ENCODE measurements at regions not wholly inside any gene's neighbourhood (a gene's known extent, or its start where the extent isn't known, plus 50 kb on each side); places are given as distances from the start of the nearest gene placed in this dataset.

DNA sequence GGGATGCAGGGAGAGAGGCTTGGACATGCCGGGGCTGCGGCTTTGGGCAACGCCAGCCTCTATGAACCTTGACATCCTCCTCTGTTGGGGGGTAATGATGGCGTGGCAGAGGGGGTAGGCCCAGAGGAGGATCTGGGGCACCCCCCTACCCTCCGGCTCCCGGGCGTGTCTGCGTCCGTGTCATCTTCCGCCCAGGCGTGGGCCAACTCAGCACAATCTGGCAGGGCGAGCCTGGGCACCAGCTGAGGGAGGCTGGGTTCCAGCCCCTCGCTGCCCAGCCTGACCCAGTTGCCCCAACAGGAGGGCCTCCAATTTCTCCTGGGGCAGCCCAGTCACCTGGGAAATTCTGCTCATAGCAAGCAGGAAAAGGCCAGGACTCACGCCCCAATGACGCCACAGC is 62.9 kb upstream of the IL17B start:
- Histone ChIP-seq H3K27ac (ENCODE audit: low read depth in 1 of 3, low read length in 2 of 3) (no peak overlapping the region), H3K27me3 (ENCODE audit: control insufficient read depth in 3 of 3, insufficient read depth in 3 of 3, low read length in 3 of 3) (no peaks in the 10 kb centered on the region), H3K9me3 (ENCODE audit: control insufficient read depth in 2 of 2, insufficient read depth in 1 of 2, low read depth in 1 of 2, low read length in 1 of 2) (peaks cover 0 to 13% of the 10 kb centered on the region in 2 donors), H3K4me3 (ENCODE audit: low read depth in 1 of 3, low read length in 3 of 3) (no peak overlapping the region), H3K4me1 (ENCODE audit: control insufficient read depth in 3 of 3, insufficient read depth in 2 of 3, low read depth in 1 of 3, low read length in 2 of 3) (peaks cover 0 to 21% (median 5%) of the 10 kb centered on the region in 3 donors), H3K36me3 (ENCODE audit: control insufficient read depth in 3 of 3, insufficient read depth in 2 of 3, low read depth in 1 of 3, low read length in 3 of 3) (no peaks in the 10 kb centered on the region)
- DNase-seq (no peak), FAIRE-seq (no peak)
- WGBS, 3 donors = 56 to 79% (median 60%) methylated on average over 14 to 15 of the region's 15 CpGs

DNA sequence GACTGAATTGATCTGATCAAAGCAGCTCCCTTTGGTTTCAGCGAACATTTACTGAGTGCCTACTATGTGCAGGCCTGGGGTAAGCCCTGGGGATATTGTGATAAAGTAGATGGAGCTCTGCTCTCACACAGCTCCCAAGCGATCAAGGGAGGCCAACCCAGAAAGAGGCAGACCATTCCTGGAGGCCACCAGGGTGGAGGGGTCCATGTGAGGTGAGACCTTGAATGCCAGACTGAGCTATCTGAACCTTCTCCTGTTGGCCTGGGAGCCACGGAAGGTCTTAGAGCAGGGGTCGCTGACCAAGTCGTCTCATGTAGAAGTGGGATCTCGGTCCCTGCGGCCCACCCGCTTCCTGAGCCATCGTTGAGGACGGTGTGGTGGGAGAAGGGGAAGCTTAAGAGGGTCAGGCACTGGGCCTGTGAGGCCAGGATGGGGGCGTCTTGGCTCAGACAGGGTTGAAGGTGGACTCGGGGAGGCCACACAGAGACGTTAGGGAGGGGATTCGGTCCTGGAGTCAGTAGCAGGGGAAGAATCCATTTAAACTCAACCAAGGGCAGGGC is 62.2 kb upstream of the IL17B start:
- no peak overlapping the region for H3K27ac ChIP-seq (ENCODE audit: low read depth in 1 of 3, low read length in 2 of 3)
- no peak for FAIRE-seq
- 87 to 91% (median 89%) methylated on average over 14 of the region's 14 CpGs for WGBS, 3 donors

GRCh38 chr5:149439899-149440542 is 60.9 kb upstream of the IL17B start:
- no peaks in the 10 kb centered on the region for H3K36me3 ChIP-seq (ENCODE audit: control insufficient read depth in 3 of 3, insufficient read depth in 2 of 3, low read depth in 1 of 3, low read length in 3 of 3)
- H3K27me3 ChIP-seq (ENCODE audit: control insufficient read depth in 3 of 3, insufficient read depth in 3 of 3, low read length in 3 of 3) = no peaks in the 10 kb centered on the region
- peak; percentile 90 to 94 for DNase-seq
- H3K9me3 ChIP-seq (ENCODE audit: control insufficient read depth in 2 of 2, insufficient read depth in 1 of 2, low read depth in 1 of 2, low read length in 1 of 2) = peaks cover 0 to 11% of the 10 kb centered on the region in 2 donors
- H3K4me1 ChIP-seq (ENCODE audit: control insufficient read depth in 3 of 3, insufficient read depth in 2 of 3, low read depth in 1 of 3, low read length in 2 of 3) = peaks cover 0 to 10% (median 0%) of the 10 kb centered on the region in 3 donors
- peak overlapping the region in 2 of 3 donors; percentile 24 to 34 for H3K27ac ChIP-seq (ENCODE audit: low read depth in 1 of 3, low read length in 2 of 3)
- FAIRE-seq = no peak
- WGBS, 3 donors = 27 to 44% (median 30%) methylated on average over 8 of the region's 8 CpGs
- H3K4me3 ChIP-seq (ENCODE audit: low read depth in 1 of 3, low read length in 3 of 3) = no peak overlapping the region

More for the DNA sequence above, 62.2 kb upstream of the IL17B start:
- peaks cover 0 to 19% (median 5%) of the 10 kb centered on the region in 3 donors for H3K4me1 ChIP-seq (ENCODE audit: control insufficient read depth in 3 of 3, insufficient read depth in 2 of 3, low read depth in 1 of 3, low read length in 2 of 3)
- H3K4me3 ChIP-seq (ENCODE audit: low read depth in 1 of 3, low read length in 3 of 3) = no peak overlapping the region
- no peak for DNase-seq
- H3K27me3 ChIP-seq (ENCODE audit: control insufficient read depth in 3 of 3, insufficient read depth in 3 of 3, low read length in 3 of 3) = no peaks in the 10 kb centered on the region
- no peaks in the 10 kb centered on the region for H3K36me3 ChIP-seq (ENCODE audit: control insufficient read depth in 3 of 3, insufficient read depth in 2 of 3, low read depth in 1 of 3, low read length in 3 of 3)
- H3K9me3 ChIP-seq (ENCODE audit: control insufficient read depth in 2 of 2, insufficient read depth in 1 of 2, low read depth in 1 of 2, low read length in 1 of 2) = peaks cover 0 to 13% of the 10 kb centered on the region in 2 donors

GRCh38 chr5:149438711-149439132 is 59.6 kb upstream of the IL17B start:
- Histone ChIP-seq H3K27me3 (ENCODE audit: control insufficient read depth in 3 of 3, insufficient read depth in 3 of 3, low read length in 3 of 3) (no peaks in the 10 kb centered on the region), H3K4me3 (ENCODE audit: low read depth in 1 of 3, low read length in 3 of 3) (no peak overlapping the region), H3K36me3 (ENCODE audit: control insufficient read depth in 3 of 3, insufficient read depth in 2 of 3, low read depth in 1 of 3, low read length in 3 of 3) (no peaks in the 10 kb centered on the region), H3K4me1 (ENCODE audit: control insufficient read depth in 3 of 3, insufficient read depth in 2 of 3, low read depth in 1 of 3, low read length in 2 of 3) (peaks cover 0 to 10% (median 0%) of the 10 kb centered on the region in 3 donors), H3K27ac (ENCODE audit: low read depth in 1 of 3, low read length in 2 of 3) (peak overlapping the region in 1 of 3 donors; percentile 5), H3K9me3 (ENCODE audit: control insufficient read depth in 2 of 2, insufficient read depth in 1 of 2, low read depth in 1 of 2, low read length in 1 of 2) (no peaks in the 10 kb centered on the region)
- no peak for DNase-seq
- WGBS, 3 donors = 57 to 60% (median 59%) methylated on average over 1 of the region's 1 CpG
- no peak for FAIRE-seq

GRCh38 chr5:149438281-149438680 is 59.2 kb upstream of the IL17B start:
- FAIRE-seq (no peak), DNase-seq (no peak)
- no peak overlapping the region for H3K27ac ChIP-seq (ENCODE audit: low read depth in 1 of 3, low read length in 2 of 3)
- no peak overlapping the region for H3K4me3 ChIP-seq (ENCODE audit: low read depth in 1 of 3, low read length in 3 of 3)
- H3K9me3 ChIP-seq (ENCODE audit: control insufficient read depth in 2 of 2, insufficient read depth in 1 of 2, low read depth in 1 of 2, low read length in 1 of 2) = no peaks in the 10 kb centered on the region
- H3K4me1 ChIP-seq (ENCODE audit: control insufficient read depth in 3 of 3, insufficient read depth in 2 of 3, low read depth in 1 of 3, low read length in 2 of 3) = peaks cover 0 to 10% (median 0%) of the 10 kb centered on the region in 3 donors
- no peaks in the 10 kb centered on the region for H3K27me3 ChIP-seq (ENCODE audit: control insufficient read depth in 3 of 3, insufficient read depth in 3 of 3, low read length in 3 of 3)
- H3K36me3 ChIP-seq (ENCODE audit: control insufficient read depth in 3 of 3, insufficient read depth in 2 of 3, low read depth in 1 of 3, low read length in 3 of 3) = no peaks in the 10 kb centered on the region
- 86 to 94% (median 91%) methylated on average over 5 of the region's 5 CpGs for WGBS, 3 donors

- WGBS, 3 donors = 63 to 64% (median 64%) methylated on average over 10 of the region's 10 CpGs
- peaks cover 0 to 6% (median 0%) of the 10 kb centered on the region in 3 donors for H3K4me1 ChIP-seq (ENCODE audit: control insufficient read depth in 3 of 3, insufficient read depth in 2 of 3, low read depth in 1 of 3, low read length in 2 of 3)
- H3K9me3 ChIP-seq (ENCODE audit: control insufficient read depth in 2 of 2, insufficient read depth in 1 of 2, low read depth in 1 of 2, low read length in 1 of 2) = no peaks in the 10 kb centered on the region
- no peaks in the 10 kb centered on the region for H3K27me3 ChIP-seq (ENCODE audit: control insufficient read depth in 3 of 3, insufficient read depth in 3 of 3, low read length in 3 of 3)
- H3K27ac ChIP-seq (ENCODE audit: low read depth in 1 of 3, low read length in 2 of 3) = no peak overlapping the region
- H3K4me3 ChIP-seq (ENCODE audit: low read depth in 1 of 3, low read length in 3 of 3) = no peak overlapping the region
- peaks cover 0 to 1% (median 0%) of the 10 kb centered on the region in 3 donors for H3K36me3 ChIP-seq (ENCODE audit: control insufficient read depth in 3 of 3, insufficient read depth in 2 of 3, low read depth in 1 of 3, low read length in 3 of 3)
- FAIRE-seq (no peak), DNase-seq (no peak)
These were observed 58.4 kb upstream of the IL17B start for GRCh38 chr5:149437391-149438040.

DNA sequence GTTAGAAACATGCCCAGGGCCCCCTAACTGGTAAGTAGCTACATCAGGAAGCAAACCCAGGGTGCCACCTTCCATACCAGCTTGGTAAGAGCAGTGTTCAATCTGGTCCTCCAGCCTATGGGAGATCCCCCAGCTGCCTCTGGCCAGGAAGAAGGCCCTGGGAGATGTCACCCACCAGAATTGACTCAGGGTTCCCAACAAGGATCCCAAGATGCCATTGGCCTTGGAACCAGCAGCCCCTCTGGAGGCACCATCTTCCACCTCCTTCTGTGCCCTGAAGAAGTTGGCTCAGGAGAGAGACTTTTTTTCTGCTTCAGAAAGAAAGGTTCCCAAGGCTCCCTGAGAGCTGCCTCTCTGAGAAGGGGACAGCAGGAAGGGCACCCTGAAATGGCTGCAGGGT is 56.6 kb upstream of the IL17B start:
- Histone ChIP-seq H3K27ac (ENCODE audit: low read depth in 1 of 3, low read length in 2 of 3) (peak overlapping the region in 1 of 3 donors; percentile 21), H3K36me3 (ENCODE audit: control insufficient read depth in 3 of 3, insufficient read depth in 2 of 3, low read depth in 1 of 3, low read length in 3 of 3) (peaks cover 0 to 14% (median 0%) of the 10 kb centered on the region in 3 donors), H3K4me3 (ENCODE audit: low read depth in 1 of 3, low read length in 3 of 3) (no peak overlapping the region), H3K9me3 (ENCODE audit: control insufficient read depth in 2 of 2, insufficient read depth in 1 of 2, low read depth in 1 of 2, low read length in 1 of 2) (no peaks in the 10 kb centered on the region), H3K27me3 (ENCODE audit: control insufficient read depth in 3 of 3, insufficient read depth in 3 of 3, low read length in 3 of 3) (no peaks in the 10 kb centered on the region), H3K4me1 (ENCODE audit: control insufficient read depth in 3 of 3, insufficient read depth in 2 of 3, low read depth in 1 of 3, low read length in 2 of 3) (peaks cover 0 to 6% (median 0%) of the 10 kb centered on the region in 3 donors)
- no peak for FAIRE-seq
- DNase-seq = no peak

GRCh38 chr5:149435015-149435376 is 55.9 kb upstream of the IL17B start:
- Histone ChIP-seq H3K4me3 (ENCODE audit: low read depth in 1 of 3, low read length in 3 of 3) (no peak overlapping the region), H3K4me1 (ENCODE audit: control insufficient read depth in 3 of 3, insufficient read depth in 2 of 3, low read depth in 1 of 3, low read length in 2 of 3) (peaks cover 0 to under 1% (median 0%) of the 10 kb centered on the region in 3 donors), H3K27me3 (ENCODE audit: control insufficient read depth in 3 of 3, insufficient read depth in 3 of 3, low read length in 3 of 3) (no peaks in the 10 kb centered on the region), H3K9me3 (ENCODE audit: control insufficient read depth in 2 of 2, insufficient read depth in 1 of 2, low read depth in 1 of 2, low read length in 1 of 2) (no peaks in the 10 kb centered on the region), H3K36me3 (ENCODE audit: control insufficient read depth in 3 of 3, insufficient read depth in 2 of 3, low read depth in 1 of 3, low read length in 3 of 3) (peaks cover 0 to 19% (median 0%) of the 10 kb centered on the region in 3 donors), H3K27ac (ENCODE audit: low read depth in 1 of 3, low read length in 2 of 3) (no peak overlapping the region)
- DNase-seq (no peak), FAIRE-seq (no peak)
- 68 to 91% (median 86%) methylated on average over 7 of the region's 7 CpGs for WGBS, 3 donors

Data from small intestine (tissue), 7 donors.